Calu3 (cell line): ENCODE measurements at regions not wholly inside any gene's neighbourhood (a gene's known extent, or its start where the extent isn't known, plus 50 kb on each side); places are given as distances from the start of the nearest gene placed in this dataset.
"Not testable (repeated sequence)": the region's sequence is repeated elsewhere in the genome, so short reads cannot be mapped to it uniquely, and the experiment has no call there.

Source experiments
- BruUV-seq: library from RNA; stranded (reverse); fragments of 400-500 nt; replicated peaks from 2 replicates; lab custom pipeline; 2021; lab: Mats Ljungman, UMichigan
- CTCF ChIA-PET: fragments of 300-600 bp; sonication (Branson Sonifier 250); formaldehyde crosslinking; loops from one replicate; lab custom pipeline; 2022; ENCODE audit warnings: antibody characterized with exemption; lab: Charles Lee
- DNase-seq: peaks from one replicate; pipeline ENCODE4 v3.0.0; 2022
- H3K27ac Mint-ChIP-seq: one replicate; pipeline ENCODE4 v1.8.0; 2022; ENCODE audit warnings: mixed read lengths; ENCODE audit not compliant: unreplicated experiment
- H3K27me3 Mint-ChIP-seq: one replicate; pipeline ENCODE4 v1.8.0; 2022; ENCODE audit warnings: mixed read lengths; ENCODE audit not compliant: unreplicated experiment
- H3K36me3 Mint-ChIP-seq: one replicate; pipeline ENCODE4 v1.8.0; 2022; ENCODE audit warnings: mild to moderate bottlenecking, moderate library complexity, mixed read lengths; ENCODE audit not compliant: insufficient read depth, unreplicated experiment
- H3K4me1 Mint-ChIP-seq: one replicate; pipeline ENCODE4 v1.8.0; 2022; ENCODE audit warnings: mild to moderate bottlenecking, low read depth, mixed read lengths; ENCODE audit not compliant: unreplicated experiment
- H3K4me3 Mint-ChIP-seq: one replicate; pipeline ENCODE4 v1.8.0; 2022; ENCODE audit warnings: mild to moderate bottlenecking, low read depth, moderate library complexity, mixed read lengths; ENCODE audit not compliant: unreplicated experiment
- H3K9me3 Mint-ChIP-seq: one replicate; pipeline ENCODE4 v1.8.0; 2022; ENCODE audit warnings: low read depth, mixed read lengths; ENCODE audit not compliant: unreplicated experiment
- intact Hi-C: fragments of 100-400 bp; cut with micrococcal nuclease; formaldehyde crosslinking; loops from one replicate; pipeline ENCODE4 v1.10.0; 2022; ENCODE audit not compliant: unreplicated experiment
- TF ChIP-seq, protein P1 (sequence below): fragments of 200-600 bp; IDR thresholded peaks from one replicate; pipeline ENCODE4 v1.8.0; 2022; ENCODE audit warnings: antibody characterized with exemption; ENCODE audit not compliant: unreplicated experiment

DNA sequence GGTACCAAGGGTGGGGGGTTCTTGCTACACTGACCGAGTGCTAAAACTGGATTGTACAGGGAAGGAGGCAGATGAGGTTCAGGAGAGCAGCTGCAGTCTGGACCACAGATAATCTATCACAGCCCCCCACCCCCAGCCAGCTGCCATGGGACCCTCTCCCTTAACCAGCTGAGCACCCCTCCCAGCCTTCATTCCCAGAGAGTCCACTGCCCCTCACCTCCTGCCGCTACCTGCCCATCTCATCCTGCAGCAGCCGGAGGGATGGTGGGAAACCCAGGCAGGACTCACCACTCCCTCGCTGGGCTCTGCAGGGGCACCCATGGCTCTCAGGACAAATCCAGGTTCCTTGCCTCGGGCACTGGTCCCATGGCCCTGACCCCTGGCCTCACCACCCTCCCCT, 66.7 kb downstream of the MRPL36 start:
- DNase-seq: no peak
- H3K27ac Mint-ChIP-seq: no peak overlapping the region
- no peaks in the 10 kb centered on the region for H3K36me3 Mint-ChIP-seq
- H3K4me1 Mint-ChIP-seq: no peaks in the 10 kb centered on the region
- H3K27me3 Mint-ChIP-seq: peaks cover 79% of the 10 kb centered on the region
- intact Hi-C loops: no loop called here
- H3K4me3 Mint-ChIP-seq: no peak overlapping the region
- CTCF ChIA-PET: no interaction called here
- TF ChIP-seq, protein P1, sequence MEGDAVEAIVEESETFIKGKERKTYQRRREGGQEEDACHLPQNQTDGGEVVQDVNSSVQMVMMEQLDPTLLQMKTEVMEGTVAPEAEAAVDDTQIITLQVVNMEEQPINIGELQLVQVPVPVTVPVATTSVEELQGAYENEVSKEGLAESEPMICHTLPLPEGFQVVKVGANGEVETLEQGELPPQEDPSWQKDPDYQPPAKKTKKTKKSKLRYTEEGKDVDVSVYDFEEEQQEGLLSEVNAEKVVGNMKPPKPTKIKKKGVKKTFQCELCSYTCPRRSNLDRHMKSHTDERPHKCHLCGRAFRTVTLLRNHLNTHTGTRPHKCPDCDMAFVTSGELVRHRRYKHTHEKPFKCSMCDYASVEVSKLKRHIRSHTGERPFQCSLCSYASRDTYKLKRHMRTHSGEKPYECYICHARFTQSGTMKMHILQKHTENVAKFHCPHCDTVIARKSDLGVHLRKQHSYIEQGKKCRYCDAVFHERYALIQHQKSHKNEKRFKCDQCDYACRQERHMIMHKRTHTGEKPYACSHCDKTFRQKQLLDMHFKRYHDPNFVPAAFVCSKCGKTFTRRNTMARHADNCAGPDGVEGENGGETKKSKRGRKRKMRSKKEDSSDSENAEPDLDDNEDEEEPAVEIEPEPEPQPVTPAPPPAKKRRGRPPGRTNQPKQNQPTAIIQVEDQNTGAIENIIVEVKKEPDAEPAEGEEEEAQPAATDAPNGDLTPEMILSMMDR: no peak
- no peaks in the 10 kb centered on the region for H3K9me3 Mint-ChIP-seq
- BruUV-seq: no TSS peak

DNA sequence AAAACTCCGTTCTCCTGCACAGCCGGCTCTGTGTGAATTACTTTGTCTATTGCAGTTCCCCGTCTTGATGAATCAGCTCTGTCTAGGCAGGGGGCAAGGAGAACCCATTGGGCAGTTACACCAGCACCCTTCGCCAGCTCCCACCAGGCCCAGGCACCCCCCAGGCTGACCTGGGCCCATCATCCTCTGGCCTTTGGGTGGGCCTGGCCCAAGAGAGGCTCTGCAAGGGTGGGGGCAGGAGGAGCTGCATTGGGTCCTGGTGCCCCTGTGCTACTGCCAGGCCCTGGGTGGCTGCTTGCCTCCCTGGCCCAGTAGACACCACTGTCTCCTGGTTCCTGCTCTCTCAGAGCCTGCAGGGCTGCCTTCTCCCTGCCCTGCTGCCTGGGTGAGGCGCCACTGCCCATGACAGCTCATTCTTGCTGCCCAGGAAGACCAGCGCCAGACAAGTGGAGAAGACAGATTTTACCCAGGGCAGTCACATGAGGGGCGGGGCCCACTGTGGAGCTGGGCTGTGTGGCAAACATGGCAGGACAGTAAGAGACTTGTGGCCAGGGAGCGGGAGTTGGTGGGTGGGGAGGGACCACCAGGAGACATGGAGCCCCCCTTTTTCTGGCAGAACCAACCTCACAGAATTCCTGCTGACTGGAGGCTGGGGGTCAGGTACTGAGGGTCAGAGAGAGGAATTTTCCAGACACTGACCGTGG, 67.2 kb downstream of the MRPL36 start:
- no peak overlapping the region for H3K4me3 Mint-ChIP-seq
- H3K4me1 Mint-ChIP-seq: no peaks in the 10 kb centered on the region
- H3K27me3 Mint-ChIP-seq: peaks cover 74% of the 10 kb centered on the region
- no peak for DNase-seq
- intact Hi-C loops: no loop called here
- H3K27ac Mint-ChIP-seq: no peak overlapping the region
- no peaks in the 10 kb centered on the region for H3K9me3 Mint-ChIP-seq
- CTCF ChIA-PET: no interaction called here
- BruUV-seq: no TSS peak
- TF ChIP-seq, protein P1: no peak
- no peaks in the 10 kb centered on the region for H3K36me3 Mint-ChIP-seq

DNA sequence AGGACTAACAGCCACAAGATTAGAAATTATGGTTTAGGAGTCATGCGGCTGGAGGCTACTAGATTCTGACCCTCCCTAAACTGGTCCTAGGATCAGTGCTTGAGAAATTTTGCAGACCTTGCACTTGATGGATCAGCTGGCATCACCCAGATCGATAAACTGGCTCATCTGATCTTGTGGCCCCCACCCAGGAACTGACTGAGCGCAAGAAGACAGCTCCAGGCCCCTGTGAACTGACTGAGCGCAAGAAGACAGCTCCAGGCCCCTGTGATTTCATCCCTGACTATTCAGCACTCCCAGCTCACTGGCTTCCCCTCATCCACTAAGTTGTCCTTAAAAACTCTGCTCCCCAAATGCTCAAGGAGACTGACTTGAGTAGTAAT, 67.8 kb downstream of the MRPL36 start:
- H3K4me3 Mint-ChIP-seq, BruUV-seq, H3K36me3 Mint-ChIP-seq, H3K27ac Mint-ChIP-seq, intact Hi-C loops, H3K4me1 Mint-ChIP-seq, CTCF ChIA-PET, H3K9me3 Mint-ChIP-seq, DNase-seq: not testable (repeated sequence)
- H3K27me3 Mint-ChIP-seq: peaks cover 68% of the 10 kb centered on the region

DNA sequence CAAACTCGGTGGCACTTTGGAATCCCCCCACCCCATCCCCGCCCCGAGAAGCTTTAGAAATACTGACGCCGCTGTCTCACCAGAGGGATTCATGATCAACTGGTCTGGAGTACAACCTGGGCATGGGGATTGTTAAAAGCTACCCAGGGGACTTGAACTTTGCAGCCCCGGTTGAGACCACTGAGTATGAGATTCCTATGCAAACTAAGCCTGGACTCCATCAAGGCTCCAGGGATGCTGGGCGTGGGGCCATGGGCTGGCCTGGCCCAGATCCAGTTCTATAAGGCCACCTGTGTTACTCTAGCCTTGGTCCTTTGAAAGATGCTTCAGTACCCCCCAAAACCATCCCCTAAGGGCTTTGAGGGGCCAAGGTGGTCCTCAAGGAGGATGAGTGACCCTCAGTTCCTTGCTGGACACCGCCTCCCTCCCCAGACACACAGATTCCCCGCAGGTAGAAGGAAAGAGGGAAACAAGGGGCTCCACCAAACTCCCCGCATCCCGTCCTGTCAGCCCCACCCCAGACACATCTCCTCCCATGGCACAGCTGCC, 68.5 kb downstream of the MRPL36 start:
- CTCF ChIA-PET: no interaction called here
- no peaks in the 10 kb centered on the region for H3K9me3 Mint-ChIP-seq
- TF ChIP-seq, protein P1: no peak
- H3K4me1 Mint-ChIP-seq: no peaks in the 10 kb centered on the region
- no peak overlapping the region for H3K27ac Mint-ChIP-seq
- H3K36me3 Mint-ChIP-seq: no peaks in the 10 kb centered on the region
- intact Hi-C loops: no loop called here
- no TSS peak for BruUV-seq
- H3K27me3 Mint-ChIP-seq: peaks cover 62% of the 10 kb centered on the region
- no peak for DNase-seq
- H3K4me3 Mint-ChIP-seq: no peak overlapping the region

DNA sequence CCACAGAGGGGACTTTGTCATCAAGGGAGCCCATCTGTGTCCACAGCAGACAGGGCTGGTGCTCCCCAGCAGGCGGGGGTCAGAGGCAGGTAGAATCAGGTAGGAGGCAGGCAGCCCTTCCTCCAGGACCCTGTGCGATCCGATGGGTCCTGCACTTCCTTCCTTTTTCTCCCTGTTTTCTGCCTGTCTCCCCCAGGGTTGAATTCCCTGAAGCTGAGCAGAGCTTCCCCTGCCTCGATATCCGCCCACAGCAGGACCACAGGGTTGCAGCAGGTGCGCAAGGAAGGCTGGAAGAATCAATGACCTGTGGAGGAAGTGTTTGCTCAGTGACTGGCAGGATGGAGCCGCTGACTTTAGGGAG, 69.2 kb downstream of the MRPL36 start:
- H3K4me3 Mint-ChIP-seq: no peak overlapping the region
- no peak overlapping the region for H3K27ac Mint-ChIP-seq
- no peaks in the 10 kb centered on the region for H3K9me3 Mint-ChIP-seq
- no peaks in the 10 kb centered on the region for H3K4me1 Mint-ChIP-seq
- BruUV-seq: no TSS peak
- TF ChIP-seq, protein P1: no peak
- peaks cover 55% of the 10 kb centered on the region for H3K27me3 Mint-ChIP-seq
- CTCF ChIA-PET: no interaction called here
- intact Hi-C loops: no loop called here
- H3K36me3 Mint-ChIP-seq: no peaks in the 10 kb centered on the region
- DNase-seq: no peak
